AG09309 (cell line): ENCODE measurements at regions not wholly inside any gene's neighbourhood (a gene's known extent, or its start where the extent isn't known, plus 50 kb on each side); places are given as distances from the start of the nearest gene placed in this dataset.
"Not testable (repeated sequence)": the region's sequence is repeated elsewhere in the genome, so short reads cannot be mapped to it uniquely, and the experiment has no call there.

ENCODE experiments used
- DNase-seq: peaks from one replicate; pipeline ENCODE4 v3.0.0-alpha.2; 2010; ENCODE audit warnings: low read depth
- H3K4me3 ChIP-seq: 2 replicates; pipeline ENCODE4 v1.5.1; 2011; ENCODE audit warnings: mild to moderate bottlenecking, low read depth, low read length, moderate library complexity; ENCODE audit not compliant: control insufficient read depth
- TF ChIP-seq, protein P1 (sequence below): IDR thresholded peaks from 2 replicates; pipeline ENCODE4 v1.5.1; 2011; ENCODE audit warnings: mild to moderate bottlenecking, low read depth, low read length, inconsistent platforms; ENCODE audit not compliant: insufficient read depth, control insufficient read depth; ENCODE audit errors: missing control alignments

DNA sequence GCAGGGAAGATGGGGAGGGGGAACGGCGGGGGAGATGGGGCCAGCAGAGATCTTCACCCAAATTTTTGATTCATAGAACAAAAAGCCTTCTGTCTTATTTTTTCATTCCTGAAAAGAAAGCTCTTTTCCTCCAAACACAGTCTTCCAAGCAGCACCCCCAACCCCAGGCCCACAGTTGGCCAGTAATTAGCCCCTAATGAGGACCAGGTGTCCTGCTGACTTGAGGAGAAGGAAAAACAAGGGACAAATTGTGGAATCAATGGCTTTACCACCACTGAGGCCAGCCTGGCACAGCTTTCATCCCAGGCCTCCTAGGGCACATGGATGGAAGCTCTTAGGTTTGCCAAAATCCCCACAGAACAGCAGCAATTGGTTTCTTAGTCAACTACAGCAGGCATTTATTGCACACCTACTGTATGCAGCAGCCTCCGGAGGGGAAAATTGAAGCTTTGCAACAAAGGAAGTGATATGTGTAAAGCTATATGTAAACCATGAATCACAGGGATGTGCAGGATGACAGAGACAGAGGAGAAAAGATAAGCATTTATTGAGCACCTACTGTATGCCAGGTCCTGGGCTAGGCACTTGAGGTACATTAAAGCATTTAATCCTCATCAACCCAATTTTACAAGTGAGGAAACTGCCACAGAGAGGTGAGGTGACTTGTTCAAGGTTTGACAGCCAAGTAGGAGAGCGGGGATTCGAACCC is 199.5 kb downstream of the TBC1D2B start:
- DNase-seq: no peak
- TF ChIP-seq, protein P1, sequence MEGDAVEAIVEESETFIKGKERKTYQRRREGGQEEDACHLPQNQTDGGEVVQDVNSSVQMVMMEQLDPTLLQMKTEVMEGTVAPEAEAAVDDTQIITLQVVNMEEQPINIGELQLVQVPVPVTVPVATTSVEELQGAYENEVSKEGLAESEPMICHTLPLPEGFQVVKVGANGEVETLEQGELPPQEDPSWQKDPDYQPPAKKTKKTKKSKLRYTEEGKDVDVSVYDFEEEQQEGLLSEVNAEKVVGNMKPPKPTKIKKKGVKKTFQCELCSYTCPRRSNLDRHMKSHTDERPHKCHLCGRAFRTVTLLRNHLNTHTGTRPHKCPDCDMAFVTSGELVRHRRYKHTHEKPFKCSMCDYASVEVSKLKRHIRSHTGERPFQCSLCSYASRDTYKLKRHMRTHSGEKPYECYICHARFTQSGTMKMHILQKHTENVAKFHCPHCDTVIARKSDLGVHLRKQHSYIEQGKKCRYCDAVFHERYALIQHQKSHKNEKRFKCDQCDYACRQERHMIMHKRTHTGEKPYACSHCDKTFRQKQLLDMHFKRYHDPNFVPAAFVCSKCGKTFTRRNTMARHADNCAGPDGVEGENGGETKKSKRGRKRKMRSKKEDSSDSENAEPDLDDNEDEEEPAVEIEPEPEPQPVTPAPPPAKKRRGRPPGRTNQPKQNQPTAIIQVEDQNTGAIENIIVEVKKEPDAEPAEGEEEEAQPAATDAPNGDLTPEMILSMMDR: no peak
- no peak overlapping the region for H3K4me3 ChIP-seq

DNA sequence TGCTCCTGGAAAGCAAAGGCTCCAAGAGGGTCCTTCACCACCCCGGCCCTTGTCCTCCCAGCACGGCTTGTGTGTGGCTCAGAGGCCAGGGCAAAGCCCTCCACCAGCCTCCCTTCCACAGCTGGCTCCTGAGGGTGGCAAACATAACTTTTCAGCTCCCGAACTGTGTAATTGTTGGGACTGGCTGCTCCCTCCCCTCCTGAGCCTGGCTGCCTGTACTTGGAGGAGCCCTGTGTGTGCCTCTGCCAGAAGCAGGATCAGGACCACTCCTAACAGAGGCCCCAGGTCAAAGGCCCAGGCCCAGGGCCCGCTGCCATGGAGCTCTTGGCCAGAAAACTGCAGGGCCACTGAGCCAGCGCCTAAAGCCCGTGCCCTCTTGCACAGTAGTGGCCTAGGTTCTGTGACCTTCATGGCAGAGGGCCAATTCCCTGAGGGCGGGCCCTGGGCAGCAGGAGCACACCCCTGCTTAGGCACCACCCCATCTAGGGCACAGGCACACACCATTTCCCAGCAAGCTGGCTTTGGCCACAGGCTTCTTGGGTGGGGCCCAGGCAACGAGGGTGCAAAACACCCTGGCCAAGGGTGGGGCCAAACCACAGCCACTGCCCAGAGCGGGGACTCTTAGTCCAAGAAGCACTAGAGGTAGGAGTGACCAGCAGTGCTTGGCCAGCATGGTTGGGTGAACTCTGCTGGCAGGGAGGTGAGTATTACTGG is 201.2 kb downstream of the TBC1D2B start:
- H3K4me3 ChIP-seq, DNase-seq: not testable (repeated sequence)

DNA sequence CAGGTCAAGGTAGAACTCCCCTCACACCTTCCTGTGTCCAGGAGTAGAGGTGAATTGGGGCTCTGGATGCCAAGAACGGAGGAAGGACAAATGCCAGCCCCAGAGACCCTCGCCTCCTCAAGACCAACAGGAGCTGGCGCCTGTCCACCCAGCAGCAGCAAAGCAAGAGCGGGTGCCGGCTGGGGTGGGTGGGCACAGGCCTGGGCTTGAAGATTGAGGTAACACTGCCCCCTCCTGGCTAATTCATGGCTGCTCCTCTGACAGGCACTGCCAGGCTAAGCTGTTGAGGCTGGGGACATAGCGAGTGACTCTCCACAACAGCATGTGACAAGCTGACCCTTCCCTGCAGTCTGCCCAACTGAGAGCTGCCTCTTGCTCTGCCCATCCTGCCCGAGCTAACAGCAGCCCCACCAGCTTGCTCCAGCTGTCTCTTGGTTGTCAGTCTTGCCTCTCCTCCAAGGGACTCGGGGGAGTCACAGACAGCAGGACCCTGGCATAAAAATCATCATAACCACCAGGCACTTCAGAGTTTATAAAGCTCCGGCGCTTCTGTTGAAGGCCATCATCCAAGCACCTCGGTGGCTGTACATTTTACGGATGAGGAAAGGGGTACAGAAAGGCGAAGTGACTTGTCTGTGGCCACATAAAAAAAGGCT is 202.3 kb downstream of the TBC1D2B start:
- H3K4me3 ChIP-seq, DNase-seq: not testable (repeated sequence)
- TF ChIP-seq, protein P1: peak; percentile 66

DNA sequence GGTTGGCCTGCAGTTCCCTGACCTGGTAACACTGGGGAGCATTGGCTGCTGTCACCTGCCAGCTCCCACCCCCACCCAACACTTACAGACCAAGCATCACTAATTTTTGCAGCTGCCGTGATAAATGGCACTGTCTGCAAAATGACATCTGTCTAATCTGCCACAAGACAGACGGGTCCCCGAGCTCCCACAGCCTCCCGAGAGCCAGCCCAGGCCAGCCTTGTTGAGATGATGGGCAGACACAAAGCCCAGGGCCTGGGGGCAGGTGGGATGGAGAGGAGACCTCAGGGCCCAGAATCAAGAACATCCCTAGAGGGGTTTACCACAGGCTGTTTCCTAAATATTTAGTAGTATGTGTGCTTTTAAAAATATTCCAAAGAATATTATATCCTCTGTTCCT is 203.4 kb downstream of the TBC1D2B start:
- H3K4me3 ChIP-seq: no peak overlapping the region
- TF ChIP-seq, protein P1: no peak
- DNase-seq: no peak

DNA sequence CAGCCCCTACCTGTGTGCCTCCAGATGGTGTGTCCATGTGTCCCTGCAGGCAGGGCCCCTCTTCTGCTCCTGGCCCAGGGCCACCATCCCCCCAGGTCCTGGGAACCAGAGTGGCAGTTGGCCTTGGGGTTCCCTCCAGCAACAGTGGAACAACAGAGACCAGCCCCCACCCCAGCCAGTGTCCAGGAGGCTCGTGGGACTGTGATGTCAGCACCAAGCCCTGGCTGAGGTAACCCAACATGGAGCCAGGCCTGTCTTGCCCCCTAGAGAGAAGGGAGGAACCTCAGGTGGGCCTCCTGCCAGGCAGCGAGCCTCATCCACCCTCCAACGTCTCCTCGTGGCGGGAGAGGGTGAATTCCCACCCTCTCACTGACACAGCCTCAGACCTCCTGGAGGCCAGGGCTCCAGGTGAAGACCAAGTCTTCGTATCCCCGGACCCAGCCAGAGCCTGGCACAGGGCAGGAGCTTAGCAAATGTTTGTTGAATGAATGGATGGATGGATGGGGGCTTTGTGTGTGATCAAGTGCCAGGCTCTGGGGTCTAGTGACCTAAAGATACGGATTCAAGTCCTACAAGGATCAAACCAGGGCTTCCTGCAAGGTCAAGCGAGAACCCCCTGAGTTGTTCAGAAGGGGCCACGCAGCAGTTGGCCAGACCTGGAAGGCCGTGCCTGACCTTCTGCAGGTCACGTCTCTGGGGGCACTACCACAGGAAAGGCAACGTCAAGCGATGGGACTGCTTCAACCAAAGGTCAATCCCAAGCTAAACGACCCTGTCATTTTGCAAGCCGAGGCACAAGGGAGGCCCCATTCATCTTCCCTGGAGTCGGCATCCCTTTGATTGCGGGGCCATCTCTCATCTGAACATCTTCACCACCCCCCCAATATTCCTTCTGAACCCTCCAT is 204.7 kb downstream of the TBC1D2B start:
- DNase-seq, H3K4me3 ChIP-seq: not testable (repeated sequence)

DNA sequence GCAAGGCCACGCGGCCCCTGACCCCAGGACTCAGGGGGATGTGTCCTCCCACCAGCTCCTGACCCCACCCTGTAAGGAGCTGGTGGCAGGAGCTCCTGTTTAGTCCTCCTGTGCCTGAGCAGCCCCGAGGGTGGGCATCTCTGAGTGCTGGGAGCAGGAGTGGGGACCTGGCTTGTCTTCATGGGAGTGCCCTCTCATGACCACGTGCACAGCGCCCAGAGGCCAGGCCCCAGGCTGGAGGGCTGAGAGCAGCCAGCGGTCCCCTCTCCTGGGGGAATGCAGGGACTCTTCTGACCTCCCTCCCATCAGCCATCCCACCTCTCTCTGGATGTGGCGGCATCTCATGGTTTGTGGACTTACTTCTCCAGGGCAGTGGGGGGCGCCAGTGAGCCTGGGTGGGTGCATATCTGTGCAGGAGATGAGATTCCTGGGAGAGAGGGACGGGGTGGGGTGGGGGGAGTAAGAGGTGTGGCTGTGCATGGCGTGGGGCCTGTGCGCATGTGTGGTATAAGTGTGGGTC is 205.6 kb downstream of the TBC1D2B start:
- TF ChIP-seq, protein P1: peak; percentile 32
- no peak for DNase-seq

DNA sequence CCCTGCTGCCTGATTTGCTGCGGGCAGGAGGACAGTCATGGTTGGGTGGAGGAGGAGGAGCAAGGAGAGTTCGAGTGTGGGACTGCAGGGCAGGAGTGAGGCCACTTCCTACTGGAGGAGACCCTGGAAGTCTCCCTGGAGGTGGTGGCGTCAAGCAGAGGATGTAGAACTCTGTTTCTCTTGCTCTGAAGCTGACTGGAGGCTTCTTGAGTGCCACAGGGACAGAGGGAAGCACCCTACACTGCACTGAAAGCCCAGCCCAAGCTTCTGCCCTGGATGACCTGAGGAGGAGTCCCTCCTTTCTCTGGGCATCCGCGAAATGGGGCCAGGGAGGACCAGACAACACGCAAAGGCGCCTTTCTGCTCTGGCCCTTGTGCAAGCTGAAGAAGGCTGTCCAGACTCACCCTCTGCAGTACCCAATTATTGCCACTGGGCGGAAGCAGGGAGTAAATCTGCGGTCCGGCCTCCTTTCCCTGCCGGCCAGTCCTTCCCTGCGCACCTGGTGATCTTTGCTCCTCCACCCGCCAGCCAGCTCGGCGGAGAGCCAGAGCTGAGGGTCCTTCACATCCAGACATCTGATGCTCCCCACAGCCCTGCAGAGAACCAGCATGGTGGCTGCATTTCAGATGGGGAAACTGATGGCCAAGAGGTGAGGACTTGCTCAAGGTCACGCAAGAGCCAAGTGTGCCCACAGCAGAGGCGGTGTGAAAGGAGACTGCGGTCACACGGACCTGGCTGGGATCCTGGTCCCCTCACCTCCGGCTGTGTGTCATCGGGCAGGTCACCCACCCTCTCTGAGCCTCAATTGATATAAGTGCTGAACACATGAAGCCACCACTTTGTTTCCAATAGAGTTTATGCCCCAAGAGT is 207.1 kb downstream of the TBC1D2B start:
- H3K4me3 ChIP-seq: no peak overlapping the region
- DNase-seq: no peak
- TF ChIP-seq, protein P1: peak; percentile 84

More for the DNA sequence above, 205.6 kb downstream of the TBC1D2B start:
- H3K4me3 ChIP-seq: no peak overlapping the region
